ACC112 (cell line): ENCODE measurements at regions not wholly inside any gene's neighbourhood (a gene's known extent, or its start where the extent isn't known, plus 50 kb on each side); places are given as distances from the start of the nearest gene placed in this dataset.
A peak's percentile ranks its signal among the peaks of the same experiment; 100 is the strongest.

Experiments used
- H2AFZ ChIP-seq: fragments of 200-600 bp; sonication (generic); one replicate; pipeline ENCODE4 v1.6.0; 2017; ENCODE audit warnings: antibody characterized with exemption, low read length; ENCODE audit not compliant: unreplicated experiment
- H3K27ac ChIP-seq: fragments of 200-600 bp; sonication (generic); 2 replicates; pipeline ENCODE4 v1.5.1; 2014; ENCODE audit warnings: low read depth, mild to moderate bottlenecking, antibody characterized with exemption, low read length, moderate library complexity
- H3K27me3 ChIP-seq: fragments of 200-600 bp; sonication (generic); 2 replicates; pipeline ENCODE4 v1.6.1; 2014; ENCODE audit warnings: mild to moderate bottlenecking, antibody characterized with exemption, low read length, moderate library complexity, mixed read lengths; ENCODE audit not compliant: insufficient read depth
- H3K36me3 ChIP-seq: fragments of 200-600 bp; sonication (generic); 2 replicates; pipeline ENCODE4 v1.6.1; 2016; ENCODE audit warnings: mild to moderate bottlenecking, antibody characterized with exemption, low read length, moderate library complexity, mixed read lengths; ENCODE audit not compliant: insufficient read depth
- H3K4me1 ChIP-seq: fragments of 200-600 bp; sonication (generic); one replicate; pipeline ENCODE4 v1.6.1; 2016; ENCODE audit warnings: low read length, mixed read lengths; ENCODE audit not compliant: insufficient read depth, unreplicated experiment, control insufficient read depth
- H3K4me3 ChIP-seq: fragments of 200-600 bp; sonication (generic); 2 replicates; pipeline ENCODE4 v1.5.1; 2014; ENCODE audit warnings: mild to moderate bottlenecking, low read depth, low read length
- H3K79me2 ChIP-seq: fragments of 200-600 bp; sonication (generic); one replicate; pipeline ENCODE4 v1.6.0; 2016; ENCODE audit warnings: low read length; ENCODE audit not compliant: control insufficient read depth, unreplicated experiment, insufficient read depth

DNA sequence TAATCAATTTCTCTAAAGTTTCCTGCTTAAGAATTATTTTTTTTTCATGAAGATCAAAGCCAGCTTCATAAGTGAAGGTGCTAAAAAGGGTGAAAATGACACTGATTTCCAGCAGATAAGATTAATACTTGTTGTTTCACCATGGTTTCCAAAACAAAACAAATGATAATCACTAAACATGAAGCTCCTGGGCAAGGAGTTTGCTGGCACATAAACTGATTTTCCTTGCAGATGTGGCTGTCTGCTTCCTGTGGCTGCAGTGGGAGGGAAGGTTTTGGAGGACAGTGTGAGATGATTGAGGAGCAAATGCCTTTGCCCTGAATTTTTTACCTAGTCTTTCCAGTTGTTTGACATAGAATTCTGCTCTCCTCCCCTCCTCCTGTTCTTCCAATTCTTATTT lies 228.8 kb downstream of the DIPK2A start:
- Histone ChIP-seq H3K79me2 (no peaks in the 10 kb centered on the region), H2AFZ (no peak overlapping the region), H3K27ac (no peak overlapping the region), H3K27me3 (no peaks in the 10 kb centered on the region), H3K4me3 (no peak overlapping the region), H3K36me3 (no peaks in the 10 kb centered on the region), H3K4me1 (no peaks in the 10 kb centered on the region)

DNA sequence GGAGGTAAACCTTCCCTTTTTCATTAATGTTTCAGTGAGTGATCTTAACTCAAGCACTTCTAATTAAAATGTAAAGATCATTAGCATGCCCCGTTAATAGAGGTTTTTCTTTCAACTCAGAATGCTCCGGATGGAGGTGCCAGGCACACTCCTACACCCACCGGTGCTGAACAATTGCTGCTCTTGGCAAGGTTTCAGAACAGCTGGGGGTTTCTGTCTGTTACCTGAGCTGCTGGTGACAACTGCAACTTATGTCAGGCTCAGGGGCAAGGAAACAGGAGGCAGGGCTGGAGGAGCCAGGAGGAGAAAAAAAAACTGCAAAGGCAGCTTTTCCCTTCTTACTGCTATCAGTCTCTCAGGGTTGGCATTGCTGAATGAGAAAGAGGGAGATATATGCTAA lies 250.1 kb downstream of the DIPK2A start:
- Histone ChIP-seq H3K27me3 (no peaks in the 10 kb centered on the region), H3K36me3 (no peaks in the 10 kb centered on the region), H2AFZ (no peak overlapping the region), H3K4me3 (no peak overlapping the region), H3K79me2 (no peaks in the 10 kb centered on the region), H3K27ac (no peak overlapping the region), H3K4me1 (no peaks in the 10 kb centered on the region)

DNA sequence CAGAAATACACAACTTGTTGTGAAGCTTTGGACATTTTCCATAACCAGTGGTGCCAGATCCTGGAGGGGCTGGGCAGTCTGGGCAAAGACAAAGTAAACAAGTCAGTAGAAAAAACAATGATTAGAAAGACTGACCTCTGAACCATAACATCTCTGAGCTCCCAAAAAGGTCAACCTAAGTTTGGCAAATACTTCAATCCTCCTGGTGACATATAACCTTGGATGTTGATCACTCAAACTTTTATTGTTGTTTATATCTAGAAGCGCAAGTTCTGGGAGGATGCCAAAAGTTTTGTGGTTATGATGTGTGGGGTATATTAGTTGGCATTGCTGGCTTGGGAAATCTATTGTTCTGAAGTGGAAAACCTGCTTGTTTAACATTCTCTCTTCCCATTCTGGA lies 257.7 kb downstream of the DIPK2A start:
- Histone ChIP-seq H3K4me3 (no peak overlapping the region), H3K79me2 (no peaks in the 10 kb centered on the region), H3K27ac (no peak overlapping the region), H3K4me1 (no peaks in the 10 kb centered on the region), H3K27me3 (no peaks in the 10 kb centered on the region), H3K36me3 (no peaks in the 10 kb centered on the region), H2AFZ (no peak overlapping the region)

- Histone ChIP-seq H3K4me3 (no peak overlapping the region), H3K79me2 (no peaks in the 10 kb centered on the region)
These were observed 258.3 kb downstream of the DIPK2A start for GRCh38 chr3:144229953-144230352.

DNA sequence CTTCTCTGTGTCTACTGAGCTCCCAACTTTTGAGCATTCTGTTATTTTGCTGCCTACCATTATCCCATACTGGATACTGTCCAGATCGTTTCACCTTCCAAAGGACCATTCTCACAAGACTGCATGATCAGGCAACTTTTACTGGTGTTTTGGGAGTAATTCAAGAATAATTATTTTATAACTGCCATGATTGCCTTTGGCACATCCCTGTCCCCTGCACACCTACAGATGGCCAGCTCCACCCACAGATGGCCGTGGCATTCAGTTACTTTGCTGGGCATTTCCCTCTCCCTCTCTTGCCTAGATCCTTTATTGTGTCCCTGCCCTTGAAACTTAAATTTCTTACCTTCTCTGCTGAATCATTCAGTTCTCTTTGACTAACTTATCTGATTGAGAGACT lies 263.9 kb downstream of the DIPK2A start:
- Histone ChIP-seq H3K27me3 (no peaks in the 10 kb centered on the region), H2AFZ (no peak overlapping the region), H3K4me1 (no peaks in the 10 kb centered on the region), H3K27ac (no peak overlapping the region), H3K4me3 (no peak overlapping the region), H3K36me3 (no peaks in the 10 kb centered on the region), H3K79me2 (no peaks in the 10 kb centered on the region)

More at GRCh38 chr3:144229953-144230352, 258.3 kb downstream of the DIPK2A start:
- H2AFZ ChIP-seq: no peak overlapping the region
- H3K4me1 ChIP-seq: no peaks in the 10 kb centered on the region
- H3K27me3 ChIP-seq: no peaks in the 10 kb centered on the region
- H3K36me3 ChIP-seq: no peaks in the 10 kb centered on the region
- H3K27ac ChIP-seq: no peak overlapping the region

- no peaks in the 10 kb centered on the region for H3K27me3 ChIP-seq
These were observed 265.7 kb downstream of the DIPK2A start for GRCh38 chr3:144237351-144237750.

GRCh38 chr3:144241404-144241803 lies 269.8 kb downstream of the DIPK2A start:
- no peaks in the 10 kb centered on the region for H3K79me2 ChIP-seq
- H3K27ac ChIP-seq: no peak overlapping the region
- H3K4me3 ChIP-seq: no peak overlapping the region
- H2AFZ ChIP-seq: no peak overlapping the region
- H3K36me3 ChIP-seq: no peaks in the 10 kb centered on the region
- no peaks in the 10 kb centered on the region for H3K4me1 ChIP-seq
- no peaks in the 10 kb centered on the region for H3K27me3 ChIP-seq

More at GRCh38 chr3:144237351-144237750, 265.7 kb downstream of the DIPK2A start:
- Histone ChIP-seq H3K4me1 (no peaks in the 10 kb centered on the region), H2AFZ (no peak overlapping the region), H3K79me2 (no peaks in the 10 kb centered on the region), H3K4me3 (no peak overlapping the region), H3K36me3 (no peaks in the 10 kb centered on the region), H3K27ac (no peak overlapping the region)

- no peaks in the 10 kb centered on the region for H3K79me2 ChIP-seq
- H3K36me3 ChIP-seq: no peaks in the 10 kb centered on the region
- no peak overlapping the region for H3K4me3 ChIP-seq
- H3K27ac ChIP-seq: no peak overlapping the region
- no peaks in the 10 kb centered on the region for H3K27me3 ChIP-seq
- H2AFZ ChIP-seq: no peak overlapping the region
- H3K4me1 ChIP-seq: no peaks in the 10 kb centered on the region
These were observed 271.1 kb downstream of the DIPK2A start for GRCh38 chr3:144242747-144243146.

DNA sequence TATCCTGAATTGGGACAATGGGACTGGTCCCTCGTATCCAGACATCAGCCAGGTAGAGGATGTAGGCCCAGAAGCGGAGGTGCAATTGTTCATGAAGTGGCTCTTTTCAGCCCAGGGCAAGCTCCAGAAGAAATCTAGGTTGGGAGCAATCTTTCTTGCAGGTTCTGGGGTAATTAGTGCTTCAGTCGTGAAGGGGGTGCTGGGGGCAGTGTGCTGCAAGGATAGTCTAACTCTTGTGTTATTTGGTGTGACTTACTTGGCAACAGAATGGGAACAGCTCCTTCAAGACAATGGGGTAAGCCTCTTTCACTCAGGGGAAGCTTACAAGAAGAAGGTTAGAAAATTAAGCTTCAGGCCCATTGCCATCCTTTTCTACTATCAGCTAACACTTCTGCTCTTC lies 273.0 kb downstream of the DIPK2A start:
- no peaks in the 10 kb centered on the region for H3K27me3 ChIP-seq
- no peak overlapping the region for H2AFZ ChIP-seq
- no peaks in the 10 kb centered on the region for H3K36me3 ChIP-seq
- H3K4me3 ChIP-seq: no peak overlapping the region
- no peaks in the 10 kb centered on the region for H3K79me2 ChIP-seq
- no peaks in the 10 kb centered on the region for H3K4me1 ChIP-seq
- H3K27ac ChIP-seq: no peak overlapping the region

DNA sequence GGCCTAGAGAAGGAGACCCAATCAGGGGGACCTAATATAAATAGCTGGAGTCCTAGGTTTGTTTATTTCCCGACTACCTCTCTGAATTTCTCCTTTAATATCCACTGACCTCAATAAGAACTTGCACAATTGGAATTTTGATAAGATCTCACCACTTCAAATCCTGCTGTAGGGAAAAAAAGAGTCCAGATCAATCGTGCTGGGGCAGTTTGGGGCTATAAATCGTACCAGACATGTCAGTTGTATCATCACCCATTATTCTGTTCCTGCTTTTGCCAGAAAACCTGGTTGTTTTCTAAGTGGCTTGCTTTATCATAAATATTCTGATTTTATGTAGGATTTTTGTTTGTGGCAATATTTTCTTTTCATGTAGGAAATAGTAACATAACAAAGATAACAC lies 281.3 kb downstream of the DIPK2A start:
- Histone ChIP-seq H3K27me3 (no peaks in the 10 kb centered on the region), H3K4me3 (no peak overlapping the region), H3K27ac (no peak overlapping the region), H2AFZ (no peak overlapping the region), H3K79me2 (no peaks in the 10 kb centered on the region), H3K4me1 (peaks cover 15% of the 10 kb centered on the region), H3K36me3 (no peaks in the 10 kb centered on the region)

DNA sequence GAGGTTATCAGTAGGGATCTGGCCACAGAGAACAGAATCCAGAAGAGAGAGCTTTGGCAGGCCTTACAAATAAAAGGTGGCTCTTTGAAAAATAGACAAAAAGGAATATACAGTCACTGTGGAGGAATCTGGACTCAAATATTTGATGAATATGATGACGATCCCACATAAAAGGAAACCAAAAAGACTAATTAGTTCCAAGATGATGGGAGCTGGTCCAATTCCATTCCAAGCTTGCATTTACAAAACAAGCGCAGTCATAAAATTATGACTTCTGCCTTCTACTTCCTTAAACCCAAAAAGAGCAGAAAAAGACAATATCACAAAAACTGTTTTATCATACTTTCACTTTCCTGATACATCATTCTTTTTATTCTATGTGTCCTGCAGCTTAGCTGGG lies 285.8 kb downstream of the DIPK2A start:
- Histone ChIP-seq H2AFZ (peak overlapping the region; percentile 84), H3K27me3 (no peaks in the 10 kb centered on the region), H3K79me2 (no peaks in the 10 kb centered on the region), H3K4me3 (peak overlapping the region; percentile 59), H3K4me1 (peaks cover 16% of the 10 kb centered on the region), H3K36me3 (no peaks in the 10 kb centered on the region), H3K27ac (no peak overlapping the region)
